GM12864 (cell line): ENCODE measurements at regions not wholly inside any gene's neighbourhood (a gene's known extent, or its start where the extent isn't known, plus 50 kb on each side); places are given as distances from the start of the nearest gene placed in this dataset.
"Not testable (repeated sequence)": the region's sequence is repeated elsewhere in the genome, so short reads cannot be mapped to it uniquely, and the experiment has no call there.

Experiments
- DNase-seq: peaks from one replicate; pipeline ENCODE4 v3.0.0-alpha.2; 2011; ENCODE audit warnings: low read depth
- H3K4me3 ChIP-seq: 2 replicates; pipeline ENCODE4 v1.5.1; 2011; ENCODE audit warnings: mild to moderate bottlenecking, low read depth, low read length, control low read depth
- CTCF ChIP-seq: IDR thresholded peaks from 2 replicates; pipeline ENCODE4 v1.5.1; 2011; ENCODE audit warnings: low read depth, mild to moderate bottlenecking, moderate library complexity, low read length, control low read depth, inconsistent platforms; ENCODE audit errors: missing control alignments

GRCh38 chr4:162853788-162854187, 312.9 kb downstream of the NAF1 start:
- DNase-seq = no peak
- no peak overlapping the region for H3K4me3 ChIP-seq
- TF ChIP-seq CTCF = no peak

GRCh38 chr4:162852642-162853041, 314.0 kb downstream of the NAF1 start:
- DNase-seq = no peak
- no peak overlapping the region for H3K4me3 ChIP-seq
- TF ChIP-seq CTCF = no peak

- not testable (repeated sequence) for H3K4me3 ChIP-seq, DNase-seq
Measured at GRCh38 chr4:162851241-162851758, 315.4 kb downstream of the NAF1 start.

- H3K4me3 ChIP-seq = no peak overlapping the region
- TF ChIP-seq CTCF = no peak
- DNase-seq = no peak
Measured at GRCh38 chr4:162849937-162850336, 316.8 kb downstream of the NAF1 start.

- no peak overlapping the region for H3K4me3 ChIP-seq
- TF ChIP-seq CTCF = no peak
- DNase-seq = no peak
Measured at GRCh38 chr4:162847945-162848549, 318.6 kb downstream of the NAF1 start.

- no peak for TF ChIP-seq CTCF
Measured at GRCh38 chr4:162841753-162842152, 324.9 kb downstream of the NAF1 start.

GRCh38 chr4:162839814-162840213, 326.9 kb downstream of the NAF1 start:
- H3K4me3 ChIP-seq = no peak overlapping the region
- TF ChIP-seq CTCF = peak; percentile 49
- DNase-seq = no peak

More at GRCh38 chr4:162841753-162842152, 324.9 kb downstream of the NAF1 start:
- no peak overlapping the region for H3K4me3 ChIP-seq
- DNase-seq = no peak
